Right lobe of liver (tissue), 4 donors: ENCODE measurements at regions not wholly inside any gene's neighbourhood (a gene's known extent, or its start where the extent isn't known, plus 50 kb on each side); places are given as distances from the start of the nearest gene placed in this dataset.

Experiments used
- POLR2A ChIP-seq: fragments of 450-650 bp; IDR thresholded peaks from one replicate; pipeline ENCODE4 v1.6.1; 2017; ENCODE audit warnings: antibody characterized with exemption, mild to moderate bottlenecking
- TF ChIP-seq, protein P1 (sequence below), 4 donors: fragments of 200-600 bp in 3 of 4; fragments of 450-650 bp in 1 of 4; IDR thresholded peaks; one replicate each; pipeline versions ENCODE4 v1.5.1 to v1.8.0; 2016 to 2022; ENCODE audit warnings: antibody characterized with exemption in 4 of 4, mild to moderate bottlenecking in 2 of 4
- donor health status: DM: no; HTN: no; CAD: no.
- donor health status: DM: no; HTN: no; CAD: no.
- donor health status: DM: no; HTN: yes; CAD: no.

DNA sequence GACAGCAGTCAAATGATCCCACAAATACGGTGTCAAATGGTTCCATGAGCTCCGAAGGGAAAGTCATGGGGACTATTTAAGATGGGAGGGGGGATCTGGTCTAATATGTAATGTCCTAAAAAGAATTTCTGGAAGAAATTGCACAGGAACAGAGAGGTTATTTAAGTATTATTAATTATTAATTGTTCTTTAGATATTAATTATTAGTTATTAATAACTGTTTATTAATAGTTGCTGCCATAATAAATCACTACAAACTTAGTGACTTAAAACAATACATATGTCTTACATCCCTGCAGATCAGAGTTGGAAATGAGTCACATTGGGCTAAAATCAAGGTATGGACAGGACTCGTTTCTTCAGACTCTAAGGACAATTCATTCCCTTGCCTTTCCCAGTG, 588.2 kb upstream of the NR2F2 start:
- TF ChIP-seq, protein P1, sequence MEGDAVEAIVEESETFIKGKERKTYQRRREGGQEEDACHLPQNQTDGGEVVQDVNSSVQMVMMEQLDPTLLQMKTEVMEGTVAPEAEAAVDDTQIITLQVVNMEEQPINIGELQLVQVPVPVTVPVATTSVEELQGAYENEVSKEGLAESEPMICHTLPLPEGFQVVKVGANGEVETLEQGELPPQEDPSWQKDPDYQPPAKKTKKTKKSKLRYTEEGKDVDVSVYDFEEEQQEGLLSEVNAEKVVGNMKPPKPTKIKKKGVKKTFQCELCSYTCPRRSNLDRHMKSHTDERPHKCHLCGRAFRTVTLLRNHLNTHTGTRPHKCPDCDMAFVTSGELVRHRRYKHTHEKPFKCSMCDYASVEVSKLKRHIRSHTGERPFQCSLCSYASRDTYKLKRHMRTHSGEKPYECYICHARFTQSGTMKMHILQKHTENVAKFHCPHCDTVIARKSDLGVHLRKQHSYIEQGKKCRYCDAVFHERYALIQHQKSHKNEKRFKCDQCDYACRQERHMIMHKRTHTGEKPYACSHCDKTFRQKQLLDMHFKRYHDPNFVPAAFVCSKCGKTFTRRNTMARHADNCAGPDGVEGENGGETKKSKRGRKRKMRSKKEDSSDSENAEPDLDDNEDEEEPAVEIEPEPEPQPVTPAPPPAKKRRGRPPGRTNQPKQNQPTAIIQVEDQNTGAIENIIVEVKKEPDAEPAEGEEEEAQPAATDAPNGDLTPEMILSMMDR (IDR thresholded peaks at IDR 0.05) = no peak
- TF ChIP-seq POLR2A = no peak
